GM12864 (cell line): ENCODE measurements at regions not wholly inside any gene's neighbourhood (a gene's known extent, or its start where the extent isn't known, plus 50 kb on each side); places are given as distances from the start of the nearest gene placed in this dataset.

Experiments
- DNase-seq: peaks from one replicate; pipeline ENCODE4 v3.0.0-alpha.2; 2011; ENCODE audit warnings: low read depth
- H3K4me3 ChIP-seq: 2 replicates; pipeline ENCODE4 v1.5.1; 2011; ENCODE audit warnings: mild to moderate bottlenecking, low read depth, low read length, control low read depth
- CTCF ChIP-seq: IDR thresholded peaks from 2 replicates; pipeline ENCODE4 v1.5.1; 2011; ENCODE audit warnings: low read depth, mild to moderate bottlenecking, moderate library complexity, low read length, control low read depth, inconsistent platforms; ENCODE audit errors: missing control alignments

DNA sequence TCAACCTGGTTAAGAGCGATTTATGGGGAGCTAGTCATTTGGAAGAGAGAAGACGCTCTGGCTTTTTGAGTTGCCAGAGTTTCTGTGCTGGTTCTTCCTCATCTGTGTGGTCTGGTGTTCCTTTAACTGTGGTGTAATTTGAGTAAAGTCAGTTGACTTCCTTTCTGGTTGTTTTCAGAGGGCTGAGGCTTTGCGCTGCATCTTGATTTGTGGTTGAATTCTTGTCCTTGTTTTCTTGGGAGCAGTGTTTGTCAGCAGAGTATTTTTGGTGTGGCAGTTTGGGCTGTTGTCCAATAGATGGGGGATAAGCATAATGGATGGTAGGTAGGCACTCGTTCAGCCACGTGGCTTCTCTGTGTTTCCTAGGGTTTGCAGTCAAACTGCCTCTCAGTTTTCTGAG lies 2143.2 kb upstream of the TENM3 start:
- TF ChIP-seq CTCF: no peak
- no peak overlapping the region for H3K4me3 ChIP-seq
- DNase-seq: no peak

DNA sequence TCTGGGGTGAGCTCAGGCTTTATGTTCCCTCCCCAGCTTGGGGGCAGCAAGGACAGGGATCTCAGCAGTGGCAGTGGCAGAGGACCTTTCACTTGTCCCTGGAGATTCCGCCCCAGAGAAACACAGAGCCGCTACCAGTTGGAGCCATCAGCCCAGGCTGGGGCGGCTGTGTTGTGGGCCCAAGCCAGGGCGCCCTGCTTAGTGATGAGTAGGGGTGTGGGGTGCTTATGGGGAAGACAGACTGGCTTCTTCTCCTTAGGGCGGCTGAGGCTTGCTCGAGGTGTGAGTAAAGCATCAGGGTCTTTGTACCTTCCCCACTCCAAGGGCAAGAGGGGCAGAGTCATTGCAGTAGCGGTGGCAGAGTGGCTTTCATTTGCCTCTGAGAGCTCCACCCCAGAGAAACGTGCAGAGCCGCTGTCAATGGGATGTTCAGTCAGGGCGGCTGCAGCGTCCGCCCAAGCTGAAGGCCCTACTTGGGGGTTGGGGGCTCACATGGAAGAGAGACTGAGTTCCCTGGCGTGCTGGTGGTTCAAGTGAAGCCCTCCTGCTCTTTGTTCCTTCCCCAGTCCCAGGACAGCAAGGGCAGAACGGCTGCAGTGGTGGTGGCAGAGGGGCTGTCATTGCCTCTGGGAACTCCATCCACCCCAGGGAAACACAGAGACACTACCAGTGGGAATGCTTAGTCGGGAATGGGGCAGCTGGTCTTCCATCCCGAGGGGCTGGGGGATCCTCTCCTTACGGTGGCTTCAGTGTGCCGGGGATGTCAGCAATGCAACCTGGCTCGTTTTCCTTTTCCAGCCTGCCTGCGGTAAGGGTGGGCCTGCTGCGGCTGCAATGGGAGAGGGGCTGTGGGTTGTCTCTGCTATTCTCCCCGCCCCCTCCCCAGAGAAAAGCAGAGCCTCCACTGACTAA lies 2142.5 kb upstream of the TENM3 start:
- no peak overlapping the region for H3K4me3 ChIP-seq
- TF ChIP-seq CTCF: no peak
- DNase-seq: no peak

- no peak for TF ChIP-seq CTCF
- no peak overlapping the region for H3K4me3 ChIP-seq
- DNase-seq: no peak
Observed at GRCh38 chr4:180101348-180102083, 2141.7 kb upstream of the TENM3 start.

- H3K4me3 ChIP-seq: no peak overlapping the region
Observed at GRCh38 chr4:180103794-180104193, 2139.4 kb upstream of the TENM3 start.

GRCh38 chr4:180105362-180105761 lies 2137.8 kb upstream of the TENM3 start:
- no peak for TF ChIP-seq CTCF
- no peak for DNase-seq
- no peak overlapping the region for H3K4me3 ChIP-seq

More at GRCh38 chr4:180103794-180104193, 2139.4 kb upstream of the TENM3 start:
- DNase-seq: no peak
- no peak for TF ChIP-seq CTCF

DNA sequence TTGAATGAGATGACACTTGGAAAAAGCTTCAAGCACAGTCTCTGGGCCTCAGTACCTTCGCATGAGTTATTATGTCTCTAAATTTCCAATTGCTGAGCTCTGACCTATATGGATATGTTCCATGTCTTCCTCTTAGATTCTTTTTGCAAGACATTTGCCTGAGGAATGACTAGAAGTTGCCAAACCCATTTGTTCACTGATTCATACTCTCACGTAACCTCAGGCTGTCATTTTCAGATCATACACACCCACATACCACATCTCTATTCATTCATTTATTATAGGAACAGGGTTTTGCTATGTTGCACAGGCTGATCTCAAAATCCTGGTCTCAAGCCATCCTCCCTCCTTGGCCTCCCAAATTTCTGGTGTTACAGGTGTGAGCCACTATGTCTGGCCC lies 2137.1 kb upstream of the TENM3 start:
- TF ChIP-seq CTCF: no peak
- H3K4me3 ChIP-seq: no peak overlapping the region
- DNase-seq: no peak
